Urinary bladder (tissue), 3 donors: ENCODE measurements at regions not wholly inside any gene's neighbourhood (a gene's known extent, or its start where the extent isn't known, plus 50 kb on each side); places are given as distances from the start of the nearest gene placed in this dataset.
"Not testable (repeated sequence)": the region's sequence is repeated elsewhere in the genome, so short reads cannot be mapped to it uniquely, and the experiment has no call there.

ENCODE experiments used
- DNase-seq: peaks from one replicate; pipeline ENCODE4 v3.0.0-alpha.2; 2015; ENCODE audit errors: extremely low spot score
- H3K27ac ChIP-seq: one replicate; pipeline ENCODE4 v1.5.1; 2013; ENCODE audit warnings: low read depth, mild to moderate bottlenecking, moderate library complexity
- H3K36me3 ChIP-seq: one replicate; pipeline ENCODE4 v1.6.1; 2013; ENCODE audit warnings: mild to moderate bottlenecking, moderate library complexity; ENCODE audit not compliant: insufficient read depth
- H3K4me1 ChIP-seq: one replicate; pipeline ENCODE4 v1.6.1; 2013; ENCODE audit warnings: mild to moderate bottlenecking, moderate library complexity; ENCODE audit not compliant: insufficient read depth
- H3K4me3 ChIP-seq: one replicate; pipeline ENCODE4 v1.5.1; 2013; ENCODE audit warnings: low read depth, low read length
- whole genome bisulfite sequencing: extraction: QIAGEN DNeasy Blood & Tissue Kit; methylation state at CpG from one replicate; pipeline ENCODE4 v1.1.7; 2013; 5-methylcytosine and 5-hydroxymethylcytosine counted together
- donor health status: healthy with polysubstance abuse.
- donor health status: healthy.

- Histone ChIP-seq H3K4me3 (no peak overlapping the region), H3K36me3 (no peaks in the 10 kb centered on the region), H3K4me1 (no peaks in the 10 kb centered on the region), H3K27ac (no peak overlapping the region)
- WGBS = 81% methylated on average over 9 of the region's 9 CpGs
- no peak for DNase-seq
Measured at GRCh38 chr1:232123775-232124659, 497.4 kb downstream of the DISC1 start.

DNA sequence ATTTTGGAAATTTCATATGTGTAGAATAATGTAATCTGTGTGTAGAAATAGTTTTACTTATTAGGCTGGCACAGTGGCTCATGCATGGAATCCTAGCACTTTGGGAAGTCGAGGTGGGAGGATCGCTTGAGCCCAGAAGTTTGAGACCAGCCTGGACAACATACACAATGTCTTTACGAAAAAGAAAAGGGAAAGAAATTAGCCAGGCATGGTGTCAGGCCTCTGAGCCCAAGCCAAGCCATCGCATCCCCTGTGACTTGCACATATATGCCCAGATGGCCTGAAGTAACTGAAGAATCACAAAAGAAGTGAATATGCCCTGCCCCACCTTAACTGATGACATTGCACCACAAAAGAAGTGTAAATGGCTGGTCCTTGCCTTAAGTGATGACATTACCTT lies 491.3 kb downstream of the DISC1 start:
- not testable (repeated sequence) for DNase-seq, H3K4me1 ChIP-seq, H3K36me3 ChIP-seq, H3K27ac ChIP-seq, H3K4me3 ChIP-seq
- WGBS = 90% methylated on average over 4 of the region's 4 CpGs

- Histone ChIP-seq H3K4me1 (no peaks in the 10 kb centered on the region), H3K27ac (no peak overlapping the region), H3K4me3 (no peak overlapping the region), H3K36me3 (no peaks in the 10 kb centered on the region)
- DNase-seq = no peak
Measured at GRCh38 chr1:232114985-232115384, 488.4 kb downstream of the DISC1 start.

DNA sequence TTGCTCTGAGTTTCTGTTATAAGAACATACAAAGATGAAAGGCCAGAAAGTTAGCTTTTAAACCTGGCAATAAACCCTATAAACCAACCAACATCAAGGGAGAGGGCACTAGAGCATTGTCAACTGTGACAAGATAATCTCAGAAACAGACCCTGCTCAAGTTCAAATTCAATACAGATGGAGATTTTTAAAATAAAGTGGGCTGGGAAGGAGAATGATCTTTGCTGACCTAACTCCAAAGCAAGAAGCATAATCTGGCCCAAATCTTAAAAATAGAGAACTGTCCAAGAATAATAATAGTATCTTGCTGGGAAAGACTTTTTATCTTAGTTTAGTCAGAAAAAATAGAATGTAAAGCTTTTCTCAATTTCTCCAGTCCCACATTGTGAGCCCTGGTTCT lies 485.5 kb downstream of the DISC1 start:
- no peak for DNase-seq
- H3K4me1 ChIP-seq = no peaks in the 10 kb centered on the region
- no peak overlapping the region for H3K27ac ChIP-seq
- H3K4me3 ChIP-seq = no peak overlapping the region
- H3K36me3 ChIP-seq = no peaks in the 10 kb centered on the region

- no peak for DNase-seq
- no peaks in the 10 kb centered on the region for H3K4me1 ChIP-seq
- no peak overlapping the region for H3K4me3 ChIP-seq
- WGBS = 31% methylated on average over 3 of the region's 3 CpGs
- H3K36me3 ChIP-seq = no peaks in the 10 kb centered on the region
- H3K27ac ChIP-seq = no peak overlapping the region
Measured at GRCh38 chr1:232111611-232112010, 485.0 kb downstream of the DISC1 start.

GRCh38 chr1:232110281-232111090 lies 483.9 kb downstream of the DISC1 start:
- no peak for DNase-seq
- WGBS = 72% methylated on average over 14 of the region's 14 CpGs
- Histone ChIP-seq H3K4me1 (no peaks in the 10 kb centered on the region), H3K27ac (no peak overlapping the region), H3K36me3 (no peaks in the 10 kb centered on the region), H3K4me3 (no peak overlapping the region)

GRCh38 chr1:232109391-232109790 lies 482.8 kb downstream of the DISC1 start:
- H3K4me3 ChIP-seq = no peak overlapping the region
- H3K27ac ChIP-seq = no peak overlapping the region
- WGBS = 84% methylated on average over 1 of the region's 1 CpG
- H3K36me3 ChIP-seq = no peaks in the 10 kb centered on the region
- no peak for DNase-seq
- no peaks in the 10 kb centered on the region for H3K4me1 ChIP-seq

DNA sequence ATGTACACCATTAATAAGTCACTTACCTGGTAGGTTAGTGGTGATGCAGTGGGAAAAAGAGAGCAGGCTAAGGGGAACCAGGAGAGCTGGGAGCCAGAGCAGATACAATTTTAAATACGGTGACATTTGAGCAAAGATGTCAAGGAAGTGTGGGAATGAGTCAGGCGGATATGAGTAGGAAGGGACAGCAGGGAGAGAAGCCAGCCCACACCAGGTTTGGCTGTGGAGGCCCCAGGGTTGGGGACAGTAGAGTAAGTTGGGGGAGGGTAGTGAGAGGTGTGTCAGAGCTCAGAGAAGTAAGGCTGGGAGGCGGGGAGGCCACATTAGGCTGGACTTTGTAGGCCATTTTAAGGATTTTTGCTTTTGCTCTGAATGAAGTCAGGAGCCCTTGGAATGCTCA lies 482.0 kb downstream of the DISC1 start:
- Histone ChIP-seq H3K36me3 (no peaks in the 10 kb centered on the region), H3K4me3 (no peak overlapping the region), H3K4me1 (no peaks in the 10 kb centered on the region), H3K27ac (no peak overlapping the region)
- 89% methylated on average over 3 of the region's 3 CpGs for WGBS
- no peak for DNase-seq

DNA sequence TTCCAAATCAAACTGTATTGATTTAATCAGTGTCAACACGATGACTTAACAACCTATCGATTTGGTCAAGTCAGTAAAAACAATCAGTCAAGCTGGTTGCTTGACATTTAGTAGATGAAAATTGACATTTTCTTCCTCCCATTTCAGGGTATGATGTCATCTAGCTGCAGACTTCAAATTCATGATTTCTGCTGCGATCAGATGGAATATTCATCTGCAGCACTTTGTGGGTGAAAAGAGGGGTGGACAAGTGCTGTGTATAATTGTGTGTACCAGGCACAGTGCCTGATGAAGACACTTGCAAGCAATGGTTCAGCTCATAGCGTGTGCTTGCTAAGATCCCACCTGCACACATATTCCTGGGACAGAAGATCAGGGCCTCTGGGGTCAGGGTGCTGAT lies 479.8 kb downstream of the DISC1 start:
- 75% methylated on average over 4 of the region's 4 CpGs for WGBS
- no peaks in the 10 kb centered on the region for H3K4me1 ChIP-seq
- no peak for DNase-seq
- H3K36me3 ChIP-seq = no peaks in the 10 kb centered on the region
- H3K4me3 ChIP-seq = no peak overlapping the region
- H3K27ac ChIP-seq = no peak overlapping the region

DNA sequence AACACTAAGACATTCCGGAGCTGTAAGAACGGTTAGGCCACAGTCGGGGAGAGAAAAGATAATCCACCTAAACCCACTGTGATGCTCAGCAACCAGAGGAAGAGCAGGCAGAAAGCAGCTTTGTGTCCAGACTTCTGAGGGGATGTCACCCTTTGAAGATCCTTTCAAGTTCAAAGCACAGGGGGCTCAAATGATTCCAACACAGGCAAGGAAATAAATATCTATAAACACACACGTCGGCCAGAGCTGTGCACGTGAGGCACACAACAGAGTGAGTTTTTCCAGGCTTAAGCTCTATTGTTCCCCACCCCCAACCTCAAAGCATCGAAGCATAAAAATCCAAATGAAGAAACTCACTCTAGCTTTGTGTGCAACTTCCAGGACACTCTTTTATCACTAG lies 479.0 kb downstream of the DISC1 start:
- DNase-seq = no peak
- no peak overlapping the region for H3K27ac ChIP-seq
- no peaks in the 10 kb centered on the region for H3K36me3 ChIP-seq
- no peak overlapping the region for H3K4me3 ChIP-seq
- H3K4me1 ChIP-seq = no peaks in the 10 kb centered on the region
- 62% methylated on average over 7 of the region's 7 CpGs for WGBS

GRCh38 chr1:232101231-232101630 lies 474.6 kb downstream of the DISC1 start:
- no peaks in the 10 kb centered on the region for H3K36me3 ChIP-seq
- no peaks in the 10 kb centered on the region for H3K4me1 ChIP-seq
- no peak overlapping the region for H3K27ac ChIP-seq
- no peak overlapping the region for H3K4me3 ChIP-seq
- DNase-seq = no peak
- WGBS = 90% methylated on average over 1 of the region's 1 CpG

GRCh38 chr1:232096751-232097150 lies 470.2 kb downstream of the DISC1 start:
- no peaks in the 10 kb centered on the region for H3K36me3 ChIP-seq
- DNase-seq = no peak
- 96% methylated on average over 3 of the region's 3 CpGs for WGBS
- no peak overlapping the region for H3K27ac ChIP-seq
- no peak overlapping the region for H3K4me3 ChIP-seq
- H3K4me1 ChIP-seq = no peaks in the 10 kb centered on the region
